Ecto neural progenitor cell (in vitro differentiated cells): ENCODE measurements at regions not wholly inside any gene's neighbourhood (a gene's known extent, or its start where the extent isn't known, plus 50 kb on each side); places are given as distances from the start of the nearest gene placed in this dataset.
A peak's percentile ranks its signal among the peaks of the same experiment; 100 is the strongest.

ENCODE experiments used
- DNase-seq: peaks from one replicate; pipeline ENCODE4 v3.0.0-alpha.2; 2018; ENCODE audit warnings: low spot score

DNA sequence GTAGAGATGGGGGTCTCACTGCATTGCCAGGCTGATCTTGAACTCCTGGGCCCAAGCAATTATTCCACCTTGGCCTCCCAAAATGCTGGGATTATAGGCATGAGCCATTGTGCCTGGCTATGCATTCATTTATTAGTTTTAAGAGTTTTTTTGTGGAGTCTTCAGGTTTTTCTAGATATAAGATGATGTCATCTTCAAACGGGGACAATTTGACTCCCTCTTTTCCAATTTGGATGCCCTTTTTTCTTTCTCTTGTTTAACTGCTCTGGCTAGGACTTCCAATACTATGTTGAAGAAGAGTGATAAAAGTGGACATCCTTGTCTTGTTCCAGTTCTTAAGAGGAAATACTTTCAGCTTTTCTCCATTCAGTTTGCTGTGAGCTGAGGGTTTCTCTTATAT, 113.7 kb upstream of the PARD3B start:
- DNase-seq = no peak

DNA sequence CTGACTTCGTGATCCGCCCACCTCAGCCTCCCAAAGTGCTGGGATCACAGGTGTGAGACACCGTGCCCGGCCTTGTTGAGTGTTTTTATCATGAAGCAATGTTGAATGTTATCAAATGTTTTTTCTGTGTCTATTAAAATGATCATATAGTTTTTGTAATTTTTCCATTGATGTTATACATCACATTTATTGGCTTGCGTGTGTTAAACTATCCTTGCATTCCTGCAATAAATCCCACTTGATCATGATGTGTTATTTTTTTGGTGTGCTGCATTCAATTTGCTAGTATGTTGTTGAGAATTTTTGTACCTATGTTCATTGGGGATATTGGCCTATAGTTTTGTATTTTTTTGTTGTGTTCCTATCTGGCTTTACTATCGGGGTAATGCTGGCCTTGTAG, 113.1 kb upstream of the PARD3B start:
- no peak for DNase-seq

DNA sequence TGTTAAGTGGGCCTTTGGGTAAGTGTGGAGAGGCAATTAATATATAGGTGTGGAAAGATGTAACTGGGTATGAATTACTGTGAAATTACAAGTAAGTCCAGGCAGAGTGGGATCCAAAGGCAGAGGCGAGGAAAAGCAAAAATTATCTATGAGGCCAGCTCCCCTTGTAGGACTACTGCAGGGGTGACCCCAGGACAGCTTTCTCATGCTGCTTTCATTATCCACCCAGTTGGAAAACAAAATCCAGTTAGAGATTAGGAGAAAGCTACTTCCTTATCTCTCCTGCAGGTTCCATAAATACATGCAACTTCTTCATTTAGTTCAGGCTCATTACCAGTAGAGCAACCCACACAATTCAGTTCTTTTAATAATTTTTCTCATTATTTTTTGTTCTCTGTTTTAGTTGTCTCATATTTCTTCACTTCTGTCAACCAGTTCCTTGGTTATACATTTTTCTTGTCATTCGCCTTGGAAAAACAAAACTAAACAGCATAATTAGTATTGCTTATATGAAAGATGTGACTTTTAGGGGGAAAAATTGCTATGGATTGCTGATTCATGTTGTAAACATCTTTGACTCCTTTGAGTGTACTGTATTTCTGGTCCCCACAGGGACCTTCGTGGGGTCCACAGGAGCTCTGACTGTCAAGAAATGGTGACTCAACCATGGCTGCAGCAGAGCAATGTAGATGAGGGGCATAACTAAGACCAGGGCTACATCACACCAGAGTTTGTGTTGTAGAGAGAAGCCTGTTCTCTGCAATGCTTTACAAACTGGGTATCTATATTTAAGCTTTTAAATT, 110.4 kb upstream of the PARD3B start:
- no peak for DNase-seq

DNA sequence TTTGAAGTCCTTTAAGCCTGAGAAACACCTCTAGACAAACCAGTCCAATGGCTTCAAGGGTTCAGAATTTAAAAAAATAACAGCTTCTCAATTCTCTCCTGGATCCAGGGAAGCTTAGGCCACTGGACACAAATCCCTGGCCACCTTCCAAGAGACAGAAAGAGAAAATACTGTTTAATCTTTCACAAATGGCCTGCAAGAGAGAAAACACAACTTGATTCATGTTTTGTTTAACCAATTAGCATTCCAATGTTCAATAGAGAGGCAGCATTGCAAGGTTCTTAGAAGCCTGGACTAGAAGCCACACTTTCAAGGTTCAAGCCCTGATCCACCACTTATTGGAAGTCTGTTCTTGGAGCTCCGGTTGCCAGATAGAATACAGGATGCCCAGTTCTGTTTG, 109.0 kb upstream of the PARD3B start:
- no peak for DNase-seq

DNA sequence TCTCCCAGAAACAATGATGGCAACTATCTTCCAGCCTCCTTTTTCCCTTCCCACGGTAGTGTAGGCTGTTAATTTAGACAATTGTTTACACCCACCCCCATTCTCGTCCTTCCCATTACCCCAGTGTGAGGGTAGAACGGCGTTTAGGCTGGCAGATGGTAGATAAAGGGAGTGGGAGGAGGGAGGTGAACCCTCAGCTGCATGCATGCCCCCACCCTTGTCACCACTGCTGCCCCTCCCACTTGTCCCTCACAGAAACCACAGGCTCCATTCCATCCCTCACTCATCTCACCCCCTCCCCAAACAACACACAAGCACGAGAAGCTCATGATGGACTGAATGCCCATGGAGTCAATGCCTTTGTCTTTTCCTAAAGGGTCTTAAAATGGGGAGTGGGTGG, 107.9 kb upstream of the PARD3B start:
- DNase-seq = no peak

DNA sequence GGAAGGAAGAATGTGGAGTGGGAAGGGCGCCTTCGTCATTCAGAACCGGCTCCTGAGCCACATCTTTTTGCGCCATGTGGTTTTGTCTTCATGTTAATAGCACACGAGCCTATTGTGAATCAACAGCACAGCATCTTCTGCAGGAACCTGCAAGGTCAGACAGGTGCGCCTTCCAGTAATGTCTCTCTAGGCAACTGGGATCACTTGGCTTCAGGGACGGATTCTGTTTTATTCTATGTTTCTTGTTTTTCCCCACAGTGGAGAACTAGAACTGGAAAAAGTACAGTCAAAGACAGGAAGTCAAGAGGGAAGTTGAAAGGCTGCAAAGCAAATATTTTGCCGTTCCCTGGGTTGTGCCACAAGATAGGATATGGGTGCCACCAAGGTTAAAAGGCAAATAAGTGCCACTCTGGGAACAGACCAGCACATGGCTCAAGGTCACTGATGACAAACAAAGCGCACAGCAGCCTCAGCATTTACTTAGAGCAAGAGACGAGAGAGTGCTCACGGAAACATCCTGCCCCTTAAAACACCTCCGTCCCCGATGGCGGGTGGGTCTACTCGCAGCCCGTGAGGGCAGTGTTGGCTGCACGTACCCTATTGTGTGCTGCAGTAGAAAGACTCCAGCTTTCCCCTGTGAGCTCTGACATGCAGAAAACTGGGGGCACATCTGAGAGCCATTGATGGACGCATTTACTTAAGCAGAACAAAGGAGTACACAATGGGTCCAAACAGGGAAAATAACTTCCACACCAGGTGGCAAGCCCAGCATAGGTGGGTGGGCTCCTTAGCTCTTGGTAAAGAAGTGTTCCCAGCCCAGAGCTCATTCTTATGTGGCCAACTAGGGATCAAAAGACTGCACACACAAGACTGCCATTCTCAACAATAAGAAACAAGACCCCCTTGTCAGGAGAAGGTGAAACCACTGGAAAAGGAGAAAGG, 107.2 kb upstream of the PARD3B start:
- no peak for DNase-seq

DNA sequence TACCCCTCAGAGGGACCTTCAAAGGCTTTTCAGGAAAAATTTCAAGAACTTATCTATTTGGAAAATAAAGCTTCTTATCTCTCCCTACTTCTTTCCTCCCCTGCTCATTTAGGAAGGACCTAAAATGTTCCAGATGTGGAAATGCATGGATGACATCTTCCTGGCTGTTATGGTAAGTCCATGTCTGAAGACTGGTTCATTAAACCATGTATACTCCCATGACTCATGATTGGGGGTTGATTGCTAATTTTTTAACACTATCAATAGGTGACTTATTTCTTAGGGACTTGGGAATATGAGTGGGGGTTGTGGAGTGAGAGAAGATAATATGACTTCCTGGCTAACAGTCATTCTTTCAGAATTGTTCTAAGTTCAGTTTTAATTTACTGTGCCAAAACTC, 104.0 kb upstream of the PARD3B start:
- DNase-seq = no peak

DNA sequence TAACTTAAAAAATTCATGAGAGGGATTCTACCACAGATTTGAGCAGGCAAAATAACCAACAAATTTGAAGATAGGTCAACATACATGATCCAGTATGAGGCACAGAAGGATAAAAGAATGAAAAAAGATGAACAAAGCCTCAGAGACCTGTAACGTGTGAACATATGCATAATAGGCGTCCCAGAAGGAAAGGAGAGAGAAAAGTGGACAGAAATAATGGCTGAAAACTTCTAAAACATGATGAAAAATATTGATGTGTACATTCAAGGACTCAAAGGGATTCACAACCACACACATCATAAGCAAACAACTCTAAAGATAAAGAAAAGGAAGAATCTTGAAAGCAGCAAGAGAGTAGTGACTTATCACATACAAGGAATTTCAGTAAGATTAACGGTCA, 100.1 kb upstream of the PARD3B start:
- no peak for DNase-seq

DNA sequence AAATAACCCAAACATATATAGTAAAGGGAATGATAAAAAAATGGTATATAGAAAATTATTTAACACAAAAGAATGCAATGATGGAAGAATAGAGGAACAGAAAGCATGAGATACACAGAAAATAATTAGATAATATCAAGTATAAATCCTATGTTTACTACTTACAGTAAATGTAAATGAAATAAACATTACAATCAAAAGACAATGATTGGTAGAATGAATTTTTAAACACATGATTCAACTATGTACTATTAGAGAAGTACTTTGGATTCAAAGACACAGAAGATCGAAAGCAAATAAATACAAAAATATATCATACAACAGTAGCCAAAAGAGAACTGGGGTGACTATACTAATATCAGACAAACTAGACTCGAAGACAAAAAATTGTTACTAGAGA, 97.6 kb upstream of the PARD3B start:
- DNase-seq = no peak

DNA sequence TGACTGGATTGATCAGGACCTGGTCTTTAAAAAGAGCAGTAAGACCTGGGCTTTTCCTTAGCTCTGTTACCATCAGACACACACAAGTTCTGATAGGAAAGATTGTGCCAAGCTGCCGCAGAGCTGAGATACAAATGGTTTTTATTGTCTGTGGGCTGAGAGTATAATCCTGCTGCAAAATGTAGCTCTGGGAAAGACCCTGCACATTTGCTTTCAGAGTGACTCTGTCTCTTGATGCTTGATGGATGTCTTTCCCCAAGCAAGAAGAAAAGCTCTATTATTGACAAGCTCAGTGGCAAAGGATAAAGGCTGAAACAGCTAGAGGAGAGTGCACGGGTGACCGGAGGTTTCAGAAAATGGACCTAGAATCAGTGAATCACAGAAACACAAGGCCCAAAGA, 95.3 kb upstream of the PARD3B start:
- DNase-seq = no peak

DNA sequence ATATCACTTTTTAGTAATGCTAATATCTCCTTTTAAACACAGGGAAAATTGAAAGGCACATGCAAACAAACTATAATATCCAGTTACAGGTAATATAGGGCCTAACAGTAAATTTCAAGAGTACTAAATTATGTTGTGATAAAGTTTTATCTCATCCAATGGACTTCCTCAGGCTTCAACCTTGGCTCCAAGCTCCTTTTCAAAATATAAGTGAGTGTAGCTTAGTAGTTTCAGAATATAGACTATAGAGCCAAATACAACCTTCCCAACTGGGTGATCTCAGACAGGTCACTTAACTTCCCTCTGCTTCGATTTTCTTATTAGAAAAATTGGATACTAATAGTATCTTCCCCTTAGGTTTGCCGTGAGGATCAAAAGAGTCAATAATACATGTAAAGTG, 93.5 kb upstream of the PARD3B start:
- no peak for DNase-seq

DNA sequence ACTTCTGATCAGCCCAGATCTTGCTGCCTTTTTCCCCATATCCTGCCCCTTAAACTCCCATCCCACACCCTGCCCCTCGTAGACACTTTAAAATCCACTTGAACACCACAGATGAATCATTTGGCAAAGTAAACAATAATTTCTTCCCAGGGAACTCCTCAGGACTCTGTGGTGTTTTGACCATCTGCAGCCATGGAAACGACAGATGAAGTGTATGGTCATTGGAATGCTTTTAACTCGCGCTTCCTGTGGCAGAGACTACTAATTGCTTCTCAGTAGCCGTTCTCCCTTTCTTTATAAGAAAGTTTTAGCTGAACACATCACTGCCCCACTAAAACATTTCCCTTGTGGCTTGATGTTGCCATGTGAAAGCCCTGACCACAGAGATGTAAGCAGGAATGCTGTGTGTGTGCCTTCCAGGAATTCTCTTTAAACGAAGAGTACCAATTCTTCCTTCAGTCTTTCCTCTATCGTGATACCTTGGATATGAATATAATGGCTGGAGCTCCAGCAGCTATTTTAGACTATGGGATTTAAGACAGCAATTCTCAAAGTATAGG, 92.7 kb upstream of the PARD3B start:
- DNase-seq = peak; percentile 64

DNA sequence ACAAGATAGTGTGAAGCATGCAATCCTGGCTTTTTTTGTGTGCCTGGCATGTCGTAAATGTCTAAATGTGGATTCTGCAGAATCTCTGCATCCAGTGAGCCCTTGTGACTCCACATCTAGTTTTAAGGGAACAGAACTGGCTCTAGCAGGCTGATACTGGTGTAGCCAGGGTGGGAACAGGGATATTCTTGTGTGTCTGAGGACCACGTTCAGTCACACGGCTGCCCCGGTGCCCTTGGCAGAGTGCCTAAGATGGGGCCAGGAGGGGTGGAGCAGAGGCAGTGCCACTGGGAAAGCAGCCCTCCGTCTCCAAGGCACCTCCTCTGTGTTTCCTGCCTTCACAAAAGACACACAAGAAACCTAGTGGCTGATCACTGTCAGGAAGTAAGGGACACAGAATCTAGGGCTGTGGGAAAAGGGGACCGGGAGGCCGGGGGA, 91.5 kb upstream of the PARD3B start:
- DNase-seq = peak; percentile 58

DNA sequence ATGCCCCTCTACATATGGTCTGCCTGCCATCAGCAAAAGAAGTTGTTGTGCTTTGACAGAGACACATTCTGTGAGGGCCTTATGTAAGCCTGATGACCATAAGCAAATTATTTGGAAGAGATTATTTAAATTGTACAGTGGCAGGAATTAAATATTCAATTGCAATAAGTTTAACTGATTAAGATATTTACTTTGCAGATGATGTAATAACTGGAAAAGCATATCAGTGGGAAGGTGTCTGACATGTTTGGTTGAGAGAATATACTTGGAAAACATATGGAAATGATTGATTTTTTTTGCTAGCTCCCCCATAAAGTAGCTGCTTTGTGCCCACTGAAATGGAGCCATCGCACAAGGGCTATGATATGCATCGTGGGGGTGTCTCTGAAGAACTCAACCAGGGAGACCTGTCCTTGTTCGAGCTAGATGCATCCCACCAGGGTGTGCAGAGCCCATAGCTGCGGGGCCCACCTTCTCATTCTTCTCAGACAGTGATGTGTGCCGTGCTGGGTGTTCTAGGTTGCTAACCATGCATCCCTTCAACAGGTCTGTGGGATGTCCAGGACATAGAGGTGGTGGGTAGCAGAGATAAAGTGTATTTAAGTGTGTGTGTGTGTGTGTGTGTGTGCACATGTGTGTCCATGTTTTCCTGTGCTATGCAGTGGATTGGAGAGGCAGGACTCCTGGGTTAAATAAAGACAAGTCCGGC, 90.4 kb upstream of the PARD3B start:
- DNase-seq = no peak

DNA sequence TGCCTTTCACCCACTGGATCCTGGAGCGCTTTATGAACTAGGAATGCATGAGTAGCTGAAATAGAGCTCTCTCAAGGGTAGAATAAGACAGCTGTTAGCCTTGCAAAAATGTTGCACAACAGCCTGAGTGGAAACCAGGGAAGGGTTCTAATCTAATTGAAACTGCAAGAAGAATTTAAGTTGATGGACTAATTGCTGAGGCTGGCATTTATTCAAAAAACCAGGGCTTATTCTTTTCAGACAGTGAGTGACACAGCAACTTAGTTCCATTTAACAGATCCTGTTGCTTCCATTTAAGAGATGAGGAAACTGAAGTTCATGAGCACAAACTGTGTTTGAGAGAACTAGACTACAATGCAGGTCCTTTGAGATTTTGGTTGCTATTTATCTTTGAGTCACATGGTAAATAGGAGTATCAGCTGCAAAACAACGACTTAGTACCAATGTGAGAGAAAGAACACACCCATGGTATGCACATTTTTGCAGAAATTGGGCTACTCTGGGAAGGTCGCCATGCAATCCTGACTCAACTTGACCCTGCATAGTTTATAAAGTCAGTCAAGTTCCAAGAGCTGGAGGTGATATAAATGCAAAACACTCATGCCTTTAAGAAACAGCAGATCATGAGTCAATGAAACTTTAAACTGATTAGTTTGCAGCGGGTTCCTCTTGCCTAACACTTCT, 76.4 kb upstream of the PARD3B start:
- DNase-seq = no peak

DNA sequence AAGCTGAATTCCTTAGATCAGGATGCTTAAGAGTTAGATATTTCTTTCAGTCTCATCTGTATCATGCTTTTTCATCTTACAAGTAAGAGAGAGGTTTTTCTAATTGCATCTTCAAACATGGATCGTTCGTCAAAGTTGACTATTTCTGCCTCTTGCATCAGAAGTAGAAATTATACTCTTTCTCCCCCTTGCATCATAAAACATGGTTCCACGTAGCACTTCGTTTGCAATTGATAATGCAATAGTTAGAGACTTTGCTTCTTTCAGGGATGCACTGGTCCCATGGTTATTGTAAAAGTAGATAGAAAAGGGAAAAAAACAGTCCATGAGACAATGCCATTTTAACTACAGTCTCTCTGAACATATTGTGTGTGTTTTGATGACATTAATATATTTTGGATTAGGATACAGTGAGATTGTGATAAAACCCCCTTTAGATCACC, 75.1 kb upstream of the PARD3B start:
- DNase-seq = no peak

DNA sequence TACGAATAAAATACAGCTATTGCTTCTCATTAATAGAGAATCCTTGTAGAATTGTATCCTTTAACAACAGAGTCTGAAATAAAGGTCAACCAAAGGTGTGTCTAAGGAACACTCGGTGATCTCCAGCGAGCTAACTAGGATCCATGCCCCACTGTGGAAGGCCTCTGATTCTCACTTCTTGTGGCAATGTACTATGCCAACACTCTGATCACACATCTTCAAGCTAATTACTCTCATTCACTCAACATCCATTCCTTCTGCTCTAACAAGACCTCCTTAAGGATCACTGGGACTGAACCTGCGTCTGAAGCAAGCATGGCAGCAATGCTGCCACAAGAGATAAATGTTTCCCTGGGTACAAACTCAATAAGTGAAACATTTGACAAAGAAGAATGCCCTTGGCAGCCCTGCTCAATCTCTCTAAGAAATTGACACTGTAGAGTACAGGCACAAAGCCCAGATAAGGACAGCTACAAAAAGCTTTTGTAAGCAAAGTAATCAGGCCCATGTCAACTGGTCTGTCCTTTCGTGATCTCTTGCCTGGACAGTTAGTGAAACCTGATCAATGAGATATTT, 74.6 kb upstream of the PARD3B start:
- DNase-seq = no peak

DNA sequence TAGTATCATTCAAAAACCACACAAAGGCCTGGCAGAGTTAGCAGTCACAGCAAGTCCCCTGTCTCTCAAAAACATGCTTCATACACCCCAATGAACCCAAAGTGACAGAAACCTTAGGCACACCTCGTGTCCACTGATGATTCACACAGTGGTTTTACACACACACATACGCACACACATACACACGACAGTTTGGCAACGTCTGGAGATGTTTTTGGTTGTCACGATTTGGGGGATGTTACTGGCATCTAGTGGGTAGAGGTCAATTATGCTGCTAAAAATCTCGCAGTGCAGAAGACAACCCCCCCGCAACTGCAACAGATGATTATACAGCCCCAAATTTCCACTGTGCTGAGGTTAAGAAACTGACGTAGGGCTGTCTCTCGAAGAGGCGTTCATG, 72.9 kb upstream of the PARD3B start:
- no peak for DNase-seq

DNA sequence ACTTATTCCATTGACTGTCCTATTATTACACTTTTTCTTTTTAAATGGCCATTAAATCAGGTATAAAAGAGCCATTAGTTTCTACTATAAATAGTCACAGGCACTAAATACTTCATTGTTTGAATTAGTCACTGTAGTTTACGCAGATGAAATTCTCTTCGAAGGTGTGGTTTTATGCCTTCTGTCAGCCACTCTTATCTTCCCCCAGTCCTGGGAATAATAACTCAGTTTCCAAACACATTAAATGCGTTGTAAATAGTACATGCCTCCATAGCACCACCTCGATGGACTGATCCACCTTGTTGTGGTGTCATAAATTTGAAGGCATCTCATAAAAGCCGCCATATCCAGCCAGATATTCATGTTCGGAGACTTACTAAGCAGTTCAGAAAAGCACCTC, 72.1 kb upstream of the PARD3B start:
- no peak for DNase-seq

DNA sequence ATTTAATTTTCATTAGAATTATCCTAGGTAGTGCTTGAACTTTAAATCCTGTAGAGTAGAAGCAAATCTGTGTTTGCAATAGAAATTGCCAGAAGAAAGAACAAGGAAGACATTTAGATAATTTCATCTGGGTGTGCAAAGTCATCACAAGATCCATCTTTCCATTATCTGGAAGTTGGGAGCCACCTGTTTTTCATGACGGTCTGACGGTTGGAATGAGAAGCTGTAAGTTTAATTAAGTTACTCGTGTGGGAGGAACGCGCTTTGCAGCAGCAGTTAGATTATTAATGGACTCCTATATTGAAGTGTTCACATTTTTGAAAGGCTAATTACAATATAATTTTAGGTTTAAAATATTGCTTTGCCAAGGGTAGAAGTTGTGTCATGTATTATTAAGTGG, 69.9 kb upstream of the PARD3B start:
- no peak for DNase-seq

DNA sequence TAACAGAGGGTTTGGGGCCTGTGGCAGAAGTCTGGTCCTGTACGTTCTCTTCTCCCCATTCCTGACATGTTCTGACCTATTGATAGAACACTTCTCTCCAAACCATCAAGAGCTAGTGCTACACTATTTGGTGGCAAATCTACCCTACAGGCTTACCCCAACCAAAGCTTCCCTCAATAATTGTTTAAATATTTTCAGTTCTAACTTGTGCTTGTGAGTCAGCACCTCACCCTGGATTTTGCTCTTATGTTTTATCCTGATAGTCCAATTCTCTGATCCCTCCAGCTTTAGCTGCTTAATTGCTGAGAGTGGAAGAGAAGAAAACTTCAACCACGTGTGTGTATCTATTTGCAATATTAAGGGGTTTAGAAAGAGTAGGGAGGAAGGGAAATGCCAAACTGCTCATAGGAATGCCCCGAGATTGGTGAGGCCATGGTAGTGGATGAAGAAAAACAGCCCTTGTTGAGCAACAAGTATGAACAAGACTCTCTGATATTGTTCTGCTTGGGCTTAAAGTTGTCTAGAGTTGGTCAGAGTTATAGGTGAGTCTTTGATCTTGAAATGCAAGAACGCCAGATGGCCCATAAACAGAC, 67.8 kb upstream of the PARD3B start:
- no peak for DNase-seq
